VCaP (cell line): ENCODE measurements at regions not wholly inside any gene's neighbourhood (a gene's known extent, or its start where the extent isn't known, plus 50 kb on each side); places are given as distances from the start of the nearest gene placed in this dataset.

ENCODE experiments used
- H3K27ac ChIP-seq: fragments of 450-650 bp; 2 replicates; pipeline ENCODE4 v1.5.1; 2017
- CTCF ChIP-seq: fragments of 450-650 bp; conservative IDR thresholded peaks from 2 replicates; pipeline ENCODE4 v1.5.1; 2017; ENCODE audit warnings: mild to moderate bottlenecking, moderate library complexity

DNA sequence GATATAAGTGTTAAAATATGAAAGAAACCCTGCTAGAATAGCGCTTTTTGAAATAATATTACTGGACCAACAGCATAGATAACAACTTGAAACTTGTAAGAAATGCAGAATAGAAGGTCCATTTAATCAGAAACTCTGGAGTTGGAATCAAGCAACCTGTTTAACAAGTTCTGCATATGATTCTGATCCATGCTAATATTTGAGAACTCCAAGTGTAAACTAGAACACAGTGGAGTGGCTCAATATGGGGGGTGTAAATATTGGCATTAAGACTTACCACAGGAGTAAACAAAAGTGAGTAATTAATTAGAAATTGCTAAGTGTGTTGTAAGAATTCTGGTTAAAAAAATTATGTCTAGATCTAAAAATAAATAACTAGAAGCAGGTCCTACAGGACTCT, 151.2 kb downstream of the SLITRK1 start:
- TF ChIP-seq CTCF, result no peak
- peak overlapping the region; percentile 81 for H3K27ac ChIP-seq

- peak overlapping the region; percentile 81 for H3K27ac ChIP-seq
- no peak for TF ChIP-seq CTCF
These were observed 151.6 kb downstream of the SLITRK1 start for GRCh38 chr13:83730674-83731073.

- TF ChIP-seq CTCF, result no peak
- no peak overlapping the region for H3K27ac ChIP-seq
These were observed 159.8 kb downstream of the SLITRK1 start for GRCh38 chr13:83722443-83722842.

GRCh38 chr13:83716121-83716520, 166.2 kb downstream of the SLITRK1 start:
- H3K27ac ChIP-seq, result no peak overlapping the region

GRCh38 chr13:83714236-83714635, 168.0 kb downstream of the SLITRK1 start:
- no peak overlapping the region for H3K27ac ChIP-seq
- TF ChIP-seq CTCF, result no peak

More at GRCh38 chr13:83716121-83716520, 166.2 kb downstream of the SLITRK1 start:
- TF ChIP-seq CTCF, result no peak

DNA sequence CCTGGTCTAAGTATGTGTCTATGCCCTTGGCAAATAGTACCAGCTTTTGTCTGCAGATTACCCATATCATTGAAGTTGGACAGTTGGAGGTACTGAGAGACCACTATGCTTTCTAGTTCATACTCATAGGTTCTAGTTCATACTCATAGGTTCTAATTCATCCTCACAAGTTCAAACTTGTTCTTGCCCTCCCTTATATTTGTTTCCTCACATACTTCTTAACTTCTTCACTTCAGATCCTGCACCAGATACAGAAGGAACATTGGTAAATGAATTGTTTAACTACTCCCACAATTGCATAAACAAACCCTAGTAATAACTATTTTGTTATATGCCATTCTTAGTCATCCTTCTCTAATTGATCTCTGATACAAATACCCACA, 172.2 kb downstream of the SLITRK1 start:
- H3K27ac ChIP-seq, result no peak overlapping the region
- no peak for TF ChIP-seq CTCF

GRCh38 chr13:83709426-83710132, 172.7 kb downstream of the SLITRK1 start:
- no peak overlapping the region for H3K27ac ChIP-seq
- TF ChIP-seq CTCF, result no peak
